ENCODE measurements at regions not wholly inside any gene's neighbourhood (a gene's known extent, or its start where the extent isn't known, plus 50 kb on each side); places are given as distances from the start of the nearest gene placed in this dataset.

DNA sequence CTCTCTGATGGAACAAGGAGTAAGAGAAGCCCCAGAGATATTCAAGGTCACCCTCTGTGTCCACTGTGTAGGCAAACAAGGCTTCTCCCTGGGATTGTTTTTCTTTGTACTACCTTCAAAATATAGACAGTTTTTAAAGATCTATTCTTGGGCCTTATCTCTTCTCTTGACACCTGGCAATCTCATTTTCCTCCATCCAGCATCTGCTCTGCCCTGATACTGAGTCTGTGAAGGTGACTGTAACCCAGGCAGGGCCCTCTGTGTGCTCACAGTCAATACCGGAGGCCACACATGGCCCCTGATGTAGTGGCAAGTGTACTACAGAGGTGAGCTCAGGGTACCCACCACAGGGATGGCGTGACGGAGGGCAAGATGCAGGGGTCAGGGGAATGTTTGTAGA, 221.1 kb downstream of the SNX10 start:
- TF ChIP-seq, protein P1, sequence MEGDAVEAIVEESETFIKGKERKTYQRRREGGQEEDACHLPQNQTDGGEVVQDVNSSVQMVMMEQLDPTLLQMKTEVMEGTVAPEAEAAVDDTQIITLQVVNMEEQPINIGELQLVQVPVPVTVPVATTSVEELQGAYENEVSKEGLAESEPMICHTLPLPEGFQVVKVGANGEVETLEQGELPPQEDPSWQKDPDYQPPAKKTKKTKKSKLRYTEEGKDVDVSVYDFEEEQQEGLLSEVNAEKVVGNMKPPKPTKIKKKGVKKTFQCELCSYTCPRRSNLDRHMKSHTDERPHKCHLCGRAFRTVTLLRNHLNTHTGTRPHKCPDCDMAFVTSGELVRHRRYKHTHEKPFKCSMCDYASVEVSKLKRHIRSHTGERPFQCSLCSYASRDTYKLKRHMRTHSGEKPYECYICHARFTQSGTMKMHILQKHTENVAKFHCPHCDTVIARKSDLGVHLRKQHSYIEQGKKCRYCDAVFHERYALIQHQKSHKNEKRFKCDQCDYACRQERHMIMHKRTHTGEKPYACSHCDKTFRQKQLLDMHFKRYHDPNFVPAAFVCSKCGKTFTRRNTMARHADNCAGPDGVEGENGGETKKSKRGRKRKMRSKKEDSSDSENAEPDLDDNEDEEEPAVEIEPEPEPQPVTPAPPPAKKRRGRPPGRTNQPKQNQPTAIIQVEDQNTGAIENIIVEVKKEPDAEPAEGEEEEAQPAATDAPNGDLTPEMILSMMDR (IDR thresholded peaks at IDR 0.05) = no peak
- no peak for TF ChIP-seq POLR2A (IDR thresholded peaks at IDR 0.05)
- TF ChIP-seq POLR2AphosphoS5 (IDR thresholded peaks at IDR 0.05; ENCODE audit: insufficient read depth in 1 of 2, low read depth in 1 of 2) = no peak

Data from vagina (tissue), 2 donors.